GM23338 (cell line): ENCODE measurements at regions not wholly inside any gene's neighbourhood (a gene's known extent, or its start where the extent isn't known, plus 50 kb on each side); places are given as distances from the start of the nearest gene placed in this dataset.

ENCODE experiments used
- CREB1 ChIP-seq: fragments of 250-450 bp; sonication (Bioruptor Pico); IDR thresholded peaks from 2 replicates; pipeline ENCODE4 v1.5.0; 2020; ENCODE audit warnings: low read depth, mild to moderate bottlenecking, moderate library complexity
- CTCF ChIP-seq, 2 experiments: fragments of 200-600 bp in 1 of 2; sonication (generic) in 1 of 2; conservative IDR thresholded peaks; 2 replicates each; pipeline versions ENCODE4 v1.5.1 to v1.6.1; 2016 to 2017; ENCODE audit warnings: antibody characterized with exemption in 2 of 2, low read depth in 2 of 2, mild to moderate bottlenecking in 2 of 2, moderate library complexity in 1 of 2
- ETS1 ChIP-seq: IDR thresholded peaks from 2 replicates; pipeline ENCODE4 v1.6.1; 2016; ENCODE audit warnings: antibody characterized with exemption
- EZH2 ChIP-seq: fragments of 200-600 bp; sonication (generic); IDR thresholded peaks from one replicate; pipeline ENCODE4 v1.8.0; 2017; ENCODE audit warnings: antibody characterized with exemption, mild to moderate bottlenecking, low read depth; ENCODE audit not compliant: unreplicated experiment
- EZH2phosphoT487 ChIP-seq: fragments of 200-600 bp; sonication (generic); IDR thresholded peaks from one replicate; pipeline ENCODE4 v1.8.1; 2018; ENCODE audit warnings: antibody characterized with exemption; ENCODE audit not compliant: unreplicated experiment
- JUNB ChIP-seq: IDR thresholded peaks from one replicate; pipeline ENCODE4 v1.6.1; 2016; ENCODE audit warnings: antibody characterized with exemption; ENCODE audit not compliant: unreplicated experiment
- POLR2AphosphoS5 ChIP-seq: IDR thresholded peaks from 2 replicates; pipeline ENCODE4 v1.6.1; 2016; ENCODE audit warnings: antibody characterized with exemption, low read depth
- REST ChIP-seq: IDR thresholded peaks from one replicate; pipeline ENCODE4 v1.6.1; 2018; ENCODE audit warnings: antibody characterized with exemption; ENCODE audit not compliant: unreplicated experiment
- STAT1 ChIP-seq: IDR thresholded peaks from one replicate; pipeline ENCODE4 v1.6.1; 2016; ENCODE audit warnings: antibody characterized with exemption; ENCODE audit not compliant: unreplicated experiment
- ZNF114 ChIP-seq: fragments of 250-450 bp; sonication (Bioruptor Pico); IDR thresholded peaks from 2 replicates; pipeline ENCODE4 v1.5.0; 2020; ENCODE audit warnings: mild to moderate bottlenecking, moderate library complexity
- ZNF331 ChIP-seq: fragments of 250-450 bp; sonication (Bioruptor Pico); IDR thresholded peaks from 2 replicates; pipeline ENCODE4 v1.5.0; 2020; ENCODE audit warnings: low read depth, mild to moderate bottlenecking, moderate library complexity
- ZNF462 ChIP-seq: fragments of 250-450 bp; sonication (Bioruptor Pico); IDR thresholded peaks from 2 replicates; pipeline ENCODE4 v1.5.0; 2020; ENCODE audit warnings: mild to moderate bottlenecking, moderate library complexity

GRCh38 chr13:107144432-107144831 is 576.5 kb upstream of the ARGLU1 start:
- TF ChIP-seq CTCF (conservative IDR thresholded peaks at IDR 0.05; ENCODE audit: low read depth in 2 of 2) (peak in 1 of 2 experiments; percentile 63; a peak in 3 of 4 replicates), EZH2 (no peak), POLR2AphosphoS5 (no peak), REST (no peak), CREB1 (no peak), EZH2phosphoT487 (no peak), STAT1 (no peak), JUNB (no peak), ETS1 (no peak), ZNF331 (CRISPR knock-in tag) (no peak), ZNF462 (no peak), ZNF114 (no peak)
